GM23248 (cell line): ENCODE measurements at regions not wholly inside any gene's neighbourhood (a gene's known extent, or its start where the extent isn't known, plus 50 kb on each side); places are given as distances from the start of the nearest gene placed in this dataset.

Source experiments
- DNase-seq: peaks from one replicate; pipeline ENCODE4 v3.0.0-alpha.2; 2015
- H2AFZ ChIP-seq: fragments of 200-600 bp; sonication (generic); 2 replicates; pipeline ENCODE4 v1.6.1; 2016; ENCODE audit warnings: antibody characterized with exemption
- H3F3A ChIP-seq: fragments of 200-600 bp; sonication (generic); 2 replicates; pipeline ENCODE4 v1.6.1; 2016; ENCODE audit warnings: mild to moderate bottlenecking, antibody characterized with exemption, mixed run types; ENCODE audit not compliant: insufficient read depth
- H3K27ac ChIP-seq: fragments of 200-600 bp; sonication (generic); 2 replicates; pipeline ENCODE4 v1.5.1; 2016; ENCODE audit warnings: mild to moderate bottlenecking
- H3K27me3 ChIP-seq: fragments of 200-600 bp; sonication (generic); replicated peaks from 2 replicates; pipeline ENCODE4 v1.6.1; 2016; ENCODE audit warnings: mild to moderate bottlenecking; ENCODE audit not compliant: insufficient read depth
- H3K36me3 ChIP-seq: fragments of 200-600 bp; sonication (generic); 2 replicates; pipeline ENCODE4 v1.6.1; 2016; ENCODE audit warnings: low read depth, mild to moderate bottlenecking
- H3K4me1 ChIP-seq: fragments of 200-600 bp; sonication (generic); 2 replicates; pipeline ENCODE4 v1.6.1; 2016; ENCODE audit warnings: mild to moderate bottlenecking; ENCODE audit not compliant: insufficient read depth
- H3K4me2 ChIP-seq: fragments of 200-600 bp; sonication (generic); one replicate; pipeline ENCODE4 v1.6.1; 2016; ENCODE audit warnings: mild to moderate bottlenecking; ENCODE audit not compliant: unreplicated experiment
- H3K4me3 ChIP-seq: fragments of 200-600 bp; sonication (generic); 2 replicates; pipeline ENCODE4 v1.5.1; 2016; ENCODE audit warnings: mild to moderate bottlenecking
- H3K79me2 ChIP-seq: fragments of 200-600 bp; sonication (generic); 2 replicates; pipeline ENCODE4 v1.6.1; 2016; ENCODE audit warnings: mild to moderate bottlenecking; ENCODE audit not compliant: insufficient read depth
- H3K9ac ChIP-seq: fragments of 200-600 bp; sonication (generic); 2 replicates; pipeline ENCODE4 v1.6.1; 2016; ENCODE audit warnings: mild to moderate bottlenecking
- H3K9me2 ChIP-seq: fragments of 200-600 bp; sonication (generic); 2 replicates; pipeline ENCODE4 v1.6.1; 2016; ENCODE audit warnings: mixed run types, mild to moderate bottlenecking, moderate library complexity; ENCODE audit not compliant: insufficient read depth
- H3K9me3 ChIP-seq: fragments of 200-600 bp; sonication (generic); one replicate; pipeline ENCODE4 v1.6.1; 2017; ENCODE audit warnings: low read depth
- H4K20me1 ChIP-seq: fragments of 200-600 bp; sonication (generic); 2 replicates; pipeline ENCODE4 v1.6.0; 2016; ENCODE audit not compliant: insufficient read depth
- EZH2 ChIP-seq: fragments of 200-600 bp; sonication (generic); IDR thresholded peaks from 2 replicates; pipeline ENCODE4 v1.6.1; 2018; ENCODE audit warnings: antibody characterized with exemption, mild to moderate bottlenecking; ENCODE audit not compliant: insufficient read depth, poor library complexity, severe bottlenecking
- EZH2phosphoT487 ChIP-seq: fragments of 200-600 bp; sonication (generic); IDR thresholded peaks from 2 replicates; pipeline ENCODE4 v1.6.1; 2018; ENCODE audit warnings: antibody characterized with exemption, moderate library complexity, mild to moderate bottlenecking, low read depth; ENCODE audit not compliant: insufficient read depth
- WGBS, 2 experiments: methylation state at CpG; one replicate each; pipeline ENCODE4 v1.1.6; 2015 to 2017; ENCODE audit warnings: low lambda C conversion rate in 2 of 2, low coverage in 1 of 2; ENCODE audit errors: missing lambda C conversion rate in 2 of 2; 5-methylcytosine and 5-hydroxymethylcytosine counted together
- in situ Hi-C: fragments of 300-500 bp; cut with MboI; formaldehyde crosslinking; loops from 2 replicates; pipeline ENCODE4 v1.15.0; 2020

DNA sequence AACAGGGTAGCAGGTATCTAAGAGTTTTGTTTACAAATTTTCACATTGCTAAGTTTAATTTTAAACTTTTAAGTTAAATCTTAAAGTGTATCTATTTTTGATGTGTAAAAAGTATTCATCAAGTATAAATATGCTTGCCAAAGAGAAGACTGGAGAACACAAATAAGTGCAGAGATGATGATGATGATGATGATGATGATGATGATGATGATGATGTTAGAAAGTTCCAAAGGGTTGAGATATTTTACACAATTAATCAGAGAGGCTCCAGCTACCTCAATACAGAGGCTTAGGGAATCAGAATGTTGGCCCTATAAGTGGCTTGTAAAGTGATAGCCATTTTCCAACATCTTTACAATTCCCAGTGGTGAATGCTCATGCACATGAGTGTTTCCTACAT lies 209.0 kb upstream of the NPVF start:
- Histone ChIP-seq H3K27me3 (no peaks in the 10 kb centered on the region), H3K36me3 (no peaks in the 10 kb centered on the region), H3K9me3 (no peaks in the 10 kb centered on the region), H4K20me1 (no peaks in the 10 kb centered on the region), H3K79me2 (no peaks in the 10 kb centered on the region), H3K9ac (no peak overlapping the region), H3K4me2 (no peak overlapping the region), H2AFZ (no peak overlapping the region), H3K9me2 (no peaks in the 10 kb centered on the region), H3K4me1 (no peaks in the 10 kb centered on the region), H3F3A (no peaks in the 10 kb centered on the region), H3K27ac (no peak overlapping the region), H3K4me3 (no peak overlapping the region)
- TF ChIP-seq EZH2 (no peak), EZH2phosphoT487 (no peak)
- no peak for DNase-seq
- in situ Hi-C loops, result no loop called here

DNA sequence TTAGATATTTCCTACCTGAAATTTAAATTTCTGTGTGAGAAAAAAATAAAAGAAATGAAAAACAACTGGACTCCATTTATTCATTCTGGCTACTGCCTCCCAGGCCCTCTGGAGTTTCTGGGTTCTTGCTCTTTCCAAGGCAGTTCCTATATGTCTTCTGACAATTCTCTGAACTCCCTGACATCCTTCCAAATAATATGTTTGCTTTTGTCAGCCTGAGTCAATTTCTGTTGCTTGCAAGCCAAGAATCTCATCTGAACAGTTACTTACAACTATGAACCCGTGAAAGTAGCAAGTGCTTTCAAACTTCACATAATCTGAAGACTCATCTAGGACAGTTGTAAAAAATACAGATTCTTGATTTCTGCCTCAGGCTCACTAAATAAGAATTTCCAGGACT lies 216.7 kb upstream of the NPVF start:
- Histone ChIP-seq H3K9me3 (no peaks in the 10 kb centered on the region), H3K4me2 (no peak overlapping the region), H3K27me3 (no peaks in the 10 kb centered on the region), H3K4me3 (no peak overlapping the region), H3K9ac (no peak overlapping the region), H3K36me3 (no peaks in the 10 kb centered on the region), H3K27ac (no peak overlapping the region), H3K4me1 (no peaks in the 10 kb centered on the region), H4K20me1 (no peaks in the 10 kb centered on the region), H3K9me2 (no peaks in the 10 kb centered on the region), H3F3A (no peaks in the 10 kb centered on the region), H2AFZ (no peak overlapping the region), H3K79me2 (no peaks in the 10 kb centered on the region)
- 16 to 22% methylated on average over 1 of the region's 1 CpG for WGBS, 2 experiments
- no peak for DNase-seq
- in situ Hi-C loops, result no loop called here
- TF ChIP-seq EZH2phosphoT487, result no peak
- TF ChIP-seq EZH2, result no peak

DNA sequence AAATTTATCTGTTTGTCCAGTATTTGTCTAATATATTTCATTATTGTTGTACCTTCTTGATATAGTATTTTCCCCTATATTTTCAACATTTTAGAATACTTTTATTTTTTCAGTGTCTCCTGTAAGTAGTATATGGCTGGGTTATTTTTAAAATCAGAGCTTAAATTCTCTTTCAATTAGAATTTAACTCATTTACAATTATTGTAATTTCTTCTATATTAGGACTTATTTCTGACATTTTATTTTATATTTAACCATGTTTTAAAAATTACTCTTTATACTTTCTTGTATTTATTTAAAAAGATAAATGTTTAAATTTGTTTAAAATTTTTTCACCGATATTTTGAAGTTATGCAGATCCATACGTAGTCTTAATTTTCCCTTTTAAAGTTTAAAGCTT lies 220.0 kb upstream of the NPVF start:
- no peaks in the 10 kb centered on the region for H3K36me3 ChIP-seq
- H3K79me2 ChIP-seq, result no peaks in the 10 kb centered on the region
- H3F3A ChIP-seq, result no peaks in the 10 kb centered on the region
- H3K27ac ChIP-seq, result no peak overlapping the region
- H3K9me2 ChIP-seq, result no peaks in the 10 kb centered on the region
- H3K9me3 ChIP-seq, result no peaks in the 10 kb centered on the region
- no peaks in the 10 kb centered on the region for H3K27me3 ChIP-seq
- TF ChIP-seq EZH2, result no peak
- no peak for TF ChIP-seq EZH2phosphoT487
- no peak overlapping the region for H3K4me3 ChIP-seq
- H3K9ac ChIP-seq, result no peak overlapping the region
- no peak overlapping the region for H3K4me2 ChIP-seq
- DNase-seq, result no peak
- in situ Hi-C loops, result no loop called here
- H2AFZ ChIP-seq, result no peak overlapping the region
- 29 to 31% methylated on average over 2 of the region's 2 CpGs for WGBS, 2 experiments
- no peaks in the 10 kb centered on the region for H3K4me1 ChIP-seq
- no peaks in the 10 kb centered on the region for H4K20me1 ChIP-seq

DNA sequence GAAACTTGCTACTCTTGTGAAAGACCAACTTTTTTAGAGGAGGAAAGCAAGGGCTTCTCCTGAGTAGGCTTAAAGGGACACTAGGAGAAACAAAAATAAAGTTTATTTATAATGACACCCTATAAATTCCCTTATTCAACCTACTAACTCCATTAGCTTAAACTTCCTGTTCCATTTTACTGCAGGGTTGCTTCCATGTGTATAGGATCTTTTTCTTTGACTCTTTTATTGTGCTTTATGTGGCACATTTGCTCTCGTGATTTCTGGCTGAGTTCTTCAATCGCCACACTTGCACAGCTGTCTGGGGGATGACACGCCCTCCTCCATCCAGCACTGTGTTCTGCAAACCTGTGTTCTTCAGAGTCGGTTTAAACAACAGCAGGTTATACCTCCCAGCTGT lies 225.7 kb upstream of the NPVF start:
- Histone ChIP-seq H3F3A (no peaks in the 10 kb centered on the region), H3K9ac (no peak overlapping the region), H3K27ac (no peak overlapping the region), H4K20me1 (no peaks in the 10 kb centered on the region), H3K4me2 (peak overlapping the region; percentile 31), H3K79me2 (no peaks in the 10 kb centered on the region), H3K27me3 (no peaks in the 10 kb centered on the region), H3K9me3 (no peaks in the 10 kb centered on the region), H3K4me3 (no peak overlapping the region), H2AFZ (no peak overlapping the region), H3K4me1 (no peaks in the 10 kb centered on the region), H3K9me2 (no peaks in the 10 kb centered on the region), H3K36me3 (no peaks in the 10 kb centered on the region)
- no peak for TF ChIP-seq EZH2phosphoT487
- no peak for TF ChIP-seq EZH2
- no peak for DNase-seq
- in situ Hi-C loops, result no loop called here
- 36 to 48% methylated on average over 4 of the region's 4 CpGs for WGBS, 2 experiments

DNA sequence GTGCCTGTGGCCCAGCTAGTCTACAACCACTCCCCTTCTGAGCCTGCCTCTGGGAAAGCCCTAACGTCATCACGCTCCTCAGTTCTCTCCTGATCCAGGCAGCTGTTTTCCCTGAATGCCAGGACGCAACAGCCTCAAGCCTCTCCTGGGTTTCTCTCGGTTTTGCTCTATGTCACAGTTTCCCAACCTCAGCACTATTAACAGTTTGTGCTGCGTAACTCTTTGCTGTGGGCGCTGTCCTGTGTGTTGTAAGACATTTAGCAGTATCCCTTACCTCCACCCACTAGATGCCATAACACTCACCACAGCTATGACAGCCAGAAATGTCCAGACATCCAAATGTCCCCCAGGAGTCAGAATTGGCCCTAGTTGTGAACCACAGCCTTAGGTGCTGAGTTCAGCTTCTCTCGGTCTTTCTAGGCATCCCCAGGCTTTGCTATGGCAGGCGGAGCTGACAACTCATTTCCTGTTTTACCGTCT lies 226.3 kb upstream of the NPVF start:
- Histone ChIP-seq H3K9me3 (no peaks in the 10 kb centered on the region), H3K27me3 (no peaks in the 10 kb centered on the region), H3K9me2 (no peaks in the 10 kb centered on the region), H4K20me1 (no peaks in the 10 kb centered on the region), H3K4me2 (peak overlapping the region; percentile 31), H3K27ac (no peak overlapping the region), H3K79me2 (no peaks in the 10 kb centered on the region), H3K4me1 (no peaks in the 10 kb centered on the region), H3K9ac (no peak overlapping the region), H3F3A (no peaks in the 10 kb centered on the region), H2AFZ (peak overlapping the region; percentile 59), H3K36me3 (no peaks in the 10 kb centered on the region), H3K4me3 (peak overlapping the region; percentile 50)
- in situ Hi-C loops, result no loop called here
- 31 to 40% methylated on average over 9 of the region's 9 CpGs for WGBS, 2 experiments
- DNase-seq, result peak; percentile 31
- TF ChIP-seq EZH2 (no peak), EZH2phosphoT487 (no peak)
